Psoas muscle (tissue), 7 donors: ENCODE measurements at regions not wholly inside any gene's neighbourhood (a gene's known extent, or its start where the extent isn't known, plus 50 kb on each side); places are given as distances from the start of the nearest gene placed in this dataset.
"Not testable (repeated sequence)": the region's sequence is repeated elsewhere in the genome, so short reads cannot be mapped to it uniquely, and the experiment has no call there.

Experiments
- ATAC-seq, 4 donors: fragments of 200-7000 bp; cut with Tn5 transposase; one replicate each; pipeline ENCODE4 v1.9.1; 2020; ENCODE audit warnings: moderate library complexity in 3 of 4, mild to moderate bottlenecking in 2 of 4
- DNase-seq, 2 donors: peaks; one replicate each; pipeline ENCODE4 v3.0.0-alpha.2; 2020
- H3K27ac ChIP-seq: fragments of 200-600 bp; one replicate; pipeline ENCODE4 v1.8.0; 2022
- H3K27me3 ChIP-seq, 3 donors: fragments of 200-600 bp in 1 of 3; one replicate each; pipeline versions ENCODE4 v1.6.1 to v1.8.0; 2013 to 2022; ENCODE audit warnings: low read length in 2 of 3, mild to moderate bottlenecking in 2 of 3, moderate library complexity in 1 of 3; ENCODE audit not compliant: insufficient read depth in 3 of 3
- H3K36me3 ChIP-seq, 2 donors: fragments of 200-600 bp in 1 of 2; one replicate each; pipeline versions ENCODE4 v1.6.1 to v1.8.0; 2013 to 2022; ENCODE audit warnings: low read depth in 1 of 2, mild to moderate bottlenecking in 1 of 2, moderate library complexity in 1 of 2; ENCODE audit not compliant: insufficient read depth in 1 of 2
- H3K4me1 ChIP-seq: fragments of 200-600 bp; one replicate; pipeline ENCODE4 v1.8.0; 2022
- H3K4me3 ChIP-seq: fragments of 200-600 bp; one replicate; pipeline ENCODE4 v1.8.0; 2022; ENCODE audit warnings: mild to moderate bottlenecking
- H3K9me3 ChIP-seq: fragments of 200-600 bp; one replicate; pipeline ENCODE4 v1.8.0; 2022
- CTCF ChIP-seq: fragments of 200-600 bp; IDR thresholded peaks from one replicate; pipeline ENCODE4 v1.8.0; 2022; ENCODE audit warnings: antibody characterized with exemption
- WGBS, 3 donors: extraction: QIAGEN DNeasy Blood & Tissue Kit; methylation state at CpG; one replicate each; pipeline versions ENCODE4 v1.1.6 to v1.1.7; 2013; 5-methylcytosine and 5-hydroxymethylcytosine counted together
- intact Hi-C, 2 donors: fragments of 100-400 bp; cut with DNase I; formaldehyde crosslinking; loops; one replicate each; pipeline versions ENCODE4 v1.11.0 to v1.14.2; 2022
- donor health status: healthy with polysubstance abuse.
- donor health status: DM: no; HTN: no; CAD: no; lungs with moderate emphysema.
- donor health status: Bipolar disorder and iron deficiency.
- donor health status: healthy.
- donor health status: DM: yes; HTN: yes; CAD: no.
- donor health status: DM: no; HTN: no; CAD: no.
- donor health status: DM: yes; HTN: yes; CAD: no.

GRCh38 chr13:74554569-74555275 is 420.5 kb upstream of the KLF12 start:
- DNase-seq: no peak

GRCh38 chr13:74550039-74550438 is 415.8 kb upstream of the KLF12 start:
- Histone ChIP-seq H3K9me3 (no peaks in the 10 kb centered on the region), H3K4me1 (no peaks in the 10 kb centered on the region), H3K27ac (no peak overlapping the region), H3K36me3 (no peaks in the 10 kb centered on the region), H3K27me3 (no peaks in the 10 kb centered on the region), H3K4me3 (no peak overlapping the region)
- intact Hi-C loops: no loop called here
- WGBS, 3 donors: 92 to 98% (median 94%) methylated on average over 2 of the region's 2 CpGs
- TF ChIP-seq CTCF: no peak
- DNase-seq (no peak), ATAC-seq (no peak)

More at GRCh38 chr13:74554569-74555275, 420.5 kb upstream of the KLF12 start:
- no peak for ATAC-seq
- H3K4me1 ChIP-seq: no peaks in the 10 kb centered on the region
- H3K4me3 ChIP-seq: no peak overlapping the region
- intact Hi-C loops: no loop called here
- no peak overlapping the region for H3K27ac ChIP-seq
- no peak for TF ChIP-seq CTCF
- 75 to 77% (median 76%) methylated on average over 8 of the region's 8 CpGs for WGBS, 3 donors
- H3K36me3 ChIP-seq: no peaks in the 10 kb centered on the region
- no peaks in the 10 kb centered on the region for H3K27me3 ChIP-seq
- H3K9me3 ChIP-seq: no peaks in the 10 kb centered on the region

- intact Hi-C loops, H3K4me3 ChIP-seq, DNase-seq, H3K4me1 ChIP-seq, H3K9me3 ChIP-seq, H3K36me3 ChIP-seq, ATAC-seq, H3K27ac ChIP-seq, H3K27me3 ChIP-seq: not testable (repeated sequence)
- WGBS, 3 donors: 80 to 89% (median 85%) methylated on average over 9 to 11 of the region's 11 CpGs
Measured at GRCh38 chr13:74536649-74537048, 402.4 kb upstream of the KLF12 start.

- Histone ChIP-seq H3K27me3 (no peaks in the 10 kb centered on the region), H3K9me3 (no peaks in the 10 kb centered on the region), H3K4me1 (no peaks in the 10 kb centered on the region), H3K36me3 (no peaks in the 10 kb centered on the region), H3K27ac (no peak overlapping the region), H3K4me3 (no peak overlapping the region)
- ATAC-seq (no peak), DNase-seq (no peak)
- WGBS, 3 donors: 73 to 80% (median 78%) methylated on average over 2 of the region's 2 CpGs
- no peak for TF ChIP-seq CTCF
- intact Hi-C loops: no loop called here
Measured at GRCh38 chr13:74533226-74533625, 399.0 kb upstream of the KLF12 start.

- DNase-seq (no peak), ATAC-seq (no peak)
- TF ChIP-seq CTCF: no peak
- Histone ChIP-seq H3K27me3 (no peaks in the 10 kb centered on the region), H3K9me3 (no peaks in the 10 kb centered on the region), H3K4me1 (no peaks in the 10 kb centered on the region), H3K4me3 (no peak overlapping the region), H3K36me3 (no peaks in the 10 kb centered on the region), H3K27ac (no peak overlapping the region)
- intact Hi-C loops: no loop called here
- 78 to 88% (median 79%) methylated on average over 1 of the region's 1 CpG for WGBS, 3 donors
Measured at GRCh38 chr13:74530011-74530410, 395.8 kb upstream of the KLF12 start.
